WTC11 (cell line): ENCODE measurements at regions not wholly inside any gene's neighbourhood (a gene's known extent, or its start where the extent isn't known, plus 50 kb on each side); places are given as distances from the start of the nearest gene placed in this dataset.

ENCODE experiments used
- ATAC-seq: fragments of 200-7000 bp; cut with Tn5 transposase; 2 replicates; pipeline ENCODE4 v1.10.0; 2021; ENCODE audit warnings: mild to moderate bottlenecking, moderate library complexity
- CTCF ChIA-PET: fragments of 300-600 bp; sonication (Branson Sonifier 250); formaldehyde crosslinking; loops from one replicate; lab custom pipeline; 2021; ENCODE audit warnings: antibody characterized with exemption; lab: Charles Lee
- POLR2A ChIA-PET: fragments of 350-600 bp; sonication (Branson Sonifier 250); formaldehyde crosslinking; loops from one replicate; lab custom pipeline; 2021; ENCODE audit warnings: antibody characterized with exemption; lab: Charles Lee
- DNase-seq: peaks from one replicate; pipeline ENCODE4 v3.0.0; 2021; ENCODE audit warnings: low spot score
- H3K27ac Mint-ChIP-seq: 2 replicates; pipeline ENCODE4 v1.8.0; 2021; ENCODE audit warnings: mixed read lengths
- H3K27me3 Mint-ChIP-seq: 2 replicates; pipeline ENCODE4 v1.8.0; 2021; ENCODE audit warnings: low read depth, mild to moderate bottlenecking, moderate library complexity, mixed read lengths
- H3K36me3 Mint-ChIP-seq: 2 replicates; pipeline ENCODE4 v1.8.0; 2021; ENCODE audit warnings: mixed read lengths
- H3K4me1 Mint-ChIP-seq: 2 replicates; pipeline ENCODE4 v1.8.0; 2022; ENCODE audit warnings: mixed read lengths
- H3K4me3 Mint-ChIP-seq: 2 replicates; pipeline ENCODE4 v1.8.0; 2021; ENCODE audit warnings: mild to moderate bottlenecking, moderate library complexity, mixed read lengths
- H3K9me3 Mint-ChIP-seq: 2 replicates; pipeline ENCODE4 v1.8.0; 2021; ENCODE audit warnings: mixed read lengths
- E2F4 ChIP-seq: sonication (generic); formaldehyde crosslinking; IDR thresholded peaks from 2 replicates; pipeline ENCODE4 v1.8.1; 2022; ENCODE audit warnings: low read depth, mild to moderate bottlenecking, moderate library complexity, missing genetic modification reagents, borderline replicate concordance
- E2F5 ChIP-seq: sonication (generic); formaldehyde crosslinking; IDR thresholded peaks from 2 replicates; pipeline ENCODE4 v1.8.1; 2022; ENCODE audit warnings: mild to moderate bottlenecking, moderate library complexity, missing genetic modification reagents
- FOXP4 ChIP-seq: sonication (generic); formaldehyde crosslinking; IDR thresholded peaks from 2 replicates; pipeline ENCODE4 v1.8.0; 2022; ENCODE audit warnings: mild to moderate bottlenecking, missing genetic modification reagents
- GRHL2 ChIP-seq: fragments of 250-450 bp; sonication (Bioruptor Pico); IDR thresholded peaks from 2 replicates; pipeline ENCODE4 v1.8.0; 2022; ENCODE audit warnings: mild to moderate bottlenecking, moderate library complexity; ENCODE audit not compliant: insufficient replicate concordance, severe bottlenecking
- JUN ChIP-seq: sonication (generic); formaldehyde crosslinking; IDR thresholded peaks from 2 replicates; pipeline ENCODE4 v1.8.0; 2023; ENCODE audit warnings: mild to moderate bottlenecking, missing genetic modification reagents
- KAT7 ChIP-seq: sonication (generic); formaldehyde crosslinking; IDR thresholded peaks from 2 replicates; pipeline ENCODE4 v1.8.1; 2023; ENCODE audit warnings: missing genetic modification reagents, mild to moderate bottlenecking, borderline replicate concordance
- MYBL2 ChIP-seq: sonication (generic); formaldehyde crosslinking; IDR thresholded peaks from 2 replicates; pipeline ENCODE4 v1.8.1; 2023; ENCODE audit warnings: mild to moderate bottlenecking, moderate library complexity, missing genetic modification reagents
- NFE2L1 ChIP-seq: sonication (generic); formaldehyde crosslinking; IDR thresholded peaks from 2 replicates; pipeline ENCODE4 v1.8.1; 2023; ENCODE audit warnings: missing genetic modification reagents
- NR1H2 ChIP-seq: sonication (generic); formaldehyde crosslinking; IDR thresholded peaks from 2 replicates; pipeline ENCODE4 v1.9.0; 2021; ENCODE audit warnings: mild to moderate bottlenecking, moderate library complexity, missing genetic modification reagents
- OVOL2 ChIP-seq: fragments of 250-450 bp; sonication (Bioruptor Pico); IDR thresholded peaks from 2 replicates; pipeline ENCODE4 v1.9.0; 2021; ENCODE audit warnings: mild to moderate bottlenecking, borderline replicate concordance
- SMAD3 ChIP-seq: sonication (generic); formaldehyde crosslinking; IDR thresholded peaks from 2 replicates; pipeline ENCODE4 v1.8.0; 2022; ENCODE audit warnings: missing genetic modification reagents, mild to moderate bottlenecking, borderline replicate concordance
- SMAD4 ChIP-seq: sonication (generic); formaldehyde crosslinking; IDR thresholded peaks from 2 replicates; pipeline ENCODE4 v1.8.0; 2022; ENCODE audit warnings: mild to moderate bottlenecking, missing genetic modification reagents
- TEAD4 ChIP-seq: sonication (generic); formaldehyde crosslinking; IDR thresholded peaks from 2 replicates; pipeline ENCODE4 v1.8.0; 2022; ENCODE audit warnings: mild to moderate bottlenecking, missing genetic modification reagents
- ZBTB21 ChIP-seq: sonication (generic); formaldehyde crosslinking; IDR thresholded peaks from 2 replicates; pipeline ENCODE4 v1.8.1; 2023; ENCODE audit warnings: mild to moderate bottlenecking, missing genetic modification reagents, borderline replicate concordance
- ZNF121 ChIP-seq: sonication (generic); formaldehyde crosslinking; IDR thresholded peaks from 2 replicates; pipeline ENCODE4 v1.8.0; 2023; ENCODE audit warnings: missing genetic modification reagents
- ZNF263 ChIP-seq: sonication (generic); formaldehyde crosslinking; IDR thresholded peaks from 2 replicates; pipeline ENCODE4 v1.8.1; 2022; ENCODE audit warnings: low read depth, mild to moderate bottlenecking, moderate library complexity, missing genetic modification reagents
- ZNF281 ChIP-seq: sonication (generic); formaldehyde crosslinking; IDR thresholded peaks from 2 replicates; pipeline ENCODE4 v1.8.0; 2023; ENCODE audit warnings: mild to moderate bottlenecking, missing genetic modification reagents
- ZNF317 ChIP-seq: sonication (generic); formaldehyde crosslinking; IDR thresholded peaks from 2 replicates; pipeline ENCODE4 v1.8.1; 2023; ENCODE audit warnings: low read depth, mild to moderate bottlenecking, moderate library complexity, missing genetic modification reagents, borderline replicate concordance
- ZNF416 ChIP-seq: fragments of 250-450 bp; sonication (Bioruptor Pico); IDR thresholded peaks from 2 replicates; pipeline ENCODE4 v1.9.0; 2021; ENCODE audit warnings: mild to moderate bottlenecking, inconsistent platforms
- ZNF671 ChIP-seq: fragments of 250-450 bp; sonication (Bioruptor Pico); IDR thresholded peaks from 2 replicates; pipeline ENCODE4 v1.8.0; 2021; ENCODE audit warnings: mild to moderate bottlenecking
- TF ChIP-seq, protein P1 (sequence below): sonication (generic); formaldehyde crosslinking; IDR thresholded peaks from 2 replicates; pipeline ENCODE4 v1.8.0; 2022; ENCODE audit warnings: missing genetic modification reagents
- TF ChIP-seq, protein P2 (sequence below): sonication (generic); formaldehyde crosslinking; IDR thresholded peaks from 2 replicates; pipeline ENCODE4 v1.8.1; 2023; ENCODE audit warnings: mild to moderate bottlenecking, missing genetic modification reagents, moderate library complexity

DNA sequence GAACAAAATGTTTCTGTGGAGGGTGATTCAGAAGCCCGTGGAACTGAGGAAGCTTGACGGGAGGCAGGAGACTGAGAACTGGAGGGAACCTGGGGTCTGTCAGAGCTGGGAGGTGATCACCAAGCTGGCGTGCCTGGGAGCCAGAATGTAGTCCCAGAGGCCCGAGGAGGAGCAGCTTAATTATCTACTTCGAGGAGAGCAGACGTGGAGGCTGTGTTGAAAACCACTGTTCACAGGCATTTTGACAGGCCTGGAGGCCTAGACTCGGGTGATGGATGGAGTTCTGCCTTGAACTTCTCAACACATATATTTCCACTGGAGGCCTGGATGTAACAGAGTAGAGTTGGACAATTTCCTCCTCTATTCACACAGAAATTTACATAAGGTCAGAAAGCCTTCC, 177.7 kb upstream of the SALL1 start (continued):
- no peak for TF ChIP-seq TEAD4 (CRISPR knock-in tag)
- TF ChIP-seq ZNF281 (CRISPR knock-in tag) = no peak
- no peak for TF ChIP-seq ZNF317 (CRISPR knock-in tag)
- TF ChIP-seq, protein P1, sequence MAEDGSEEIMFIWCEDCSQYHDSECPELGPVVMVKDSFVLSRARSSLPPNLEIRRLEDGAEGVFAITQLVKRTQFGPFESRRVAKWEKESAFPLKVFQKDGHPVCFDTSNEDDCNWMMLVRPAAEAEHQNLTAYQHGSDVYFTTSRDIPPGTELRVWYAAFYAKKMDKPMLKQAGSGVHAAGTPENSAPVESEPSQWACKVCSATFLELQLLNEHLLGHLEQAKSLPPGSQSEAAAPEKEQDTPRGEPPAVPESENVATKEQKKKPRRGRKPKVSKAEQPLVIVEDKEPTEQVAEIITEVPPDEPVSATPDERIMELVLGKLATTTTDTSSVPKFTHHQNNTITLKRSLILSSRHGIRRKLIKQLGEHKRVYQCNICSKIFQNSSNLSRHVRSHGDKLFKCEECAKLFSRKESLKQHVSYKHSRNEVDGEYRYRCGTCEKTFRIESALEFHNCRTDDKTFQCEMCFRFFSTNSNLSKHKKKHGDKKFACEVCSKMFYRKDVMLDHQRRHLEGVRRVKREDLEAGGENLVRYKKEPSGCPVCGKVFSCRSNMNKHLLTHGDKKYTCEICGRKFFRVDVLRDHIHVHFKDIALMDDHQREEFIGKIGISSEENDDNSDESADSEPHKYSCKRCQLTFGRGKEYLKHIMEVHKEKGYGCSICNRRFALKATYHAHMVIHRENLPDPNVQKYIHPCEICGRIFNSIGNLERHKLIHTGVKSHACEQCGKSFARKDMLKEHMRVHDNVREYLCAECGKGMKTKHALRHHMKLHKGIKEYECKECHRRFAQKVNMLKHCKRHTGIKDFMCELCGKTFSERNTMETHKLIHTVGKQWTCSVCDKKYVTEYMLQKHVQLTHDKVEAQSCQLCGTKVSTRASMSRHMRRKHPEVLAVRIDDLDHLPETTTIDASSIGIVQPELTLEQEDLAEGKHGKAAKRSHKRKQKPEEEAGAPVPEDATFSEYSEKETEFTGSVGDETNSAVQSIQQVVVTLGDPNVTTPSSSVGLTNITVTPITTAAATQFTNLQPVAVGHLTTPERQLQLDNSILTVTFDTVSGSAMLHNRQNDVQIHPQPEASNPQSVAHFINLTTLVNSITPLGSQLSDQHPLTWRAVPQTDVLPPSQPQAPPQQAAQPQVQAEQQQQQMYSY (CRISPR knock-in tag) = no peak
- TF ChIP-seq, all 79 proteins: peak for 0

GRCh38 chr16:51327001-51327400, 175.9 kb upstream of the SALL1 start:
- no peak for TF ChIP-seq NR1H2 (CRISPR knock-in tag)
- no peak for TF ChIP-seq E2F4
- POLR2A ChIA-PET = no interaction called here
- no peak for DNase-seq
- H3K4me3 Mint-ChIP-seq = no peak overlapping the region
- peaks cover 29% of the 10 kb centered on the region for H3K36me3 Mint-ChIP-seq
- peaks cover 28% of the 10 kb centered on the region for H3K9me3 Mint-ChIP-seq
- ATAC-seq = no peak
- no peaks in the 10 kb centered on the region for H3K4me1 Mint-ChIP-seq
- H3K27ac Mint-ChIP-seq = no peak overlapping the region
- H3K27me3 Mint-ChIP-seq = peaks cover 10% of the 10 kb centered on the region; the same call in 1 of the 2 replicates
- CTCF ChIA-PET = no interaction called here

DNA sequence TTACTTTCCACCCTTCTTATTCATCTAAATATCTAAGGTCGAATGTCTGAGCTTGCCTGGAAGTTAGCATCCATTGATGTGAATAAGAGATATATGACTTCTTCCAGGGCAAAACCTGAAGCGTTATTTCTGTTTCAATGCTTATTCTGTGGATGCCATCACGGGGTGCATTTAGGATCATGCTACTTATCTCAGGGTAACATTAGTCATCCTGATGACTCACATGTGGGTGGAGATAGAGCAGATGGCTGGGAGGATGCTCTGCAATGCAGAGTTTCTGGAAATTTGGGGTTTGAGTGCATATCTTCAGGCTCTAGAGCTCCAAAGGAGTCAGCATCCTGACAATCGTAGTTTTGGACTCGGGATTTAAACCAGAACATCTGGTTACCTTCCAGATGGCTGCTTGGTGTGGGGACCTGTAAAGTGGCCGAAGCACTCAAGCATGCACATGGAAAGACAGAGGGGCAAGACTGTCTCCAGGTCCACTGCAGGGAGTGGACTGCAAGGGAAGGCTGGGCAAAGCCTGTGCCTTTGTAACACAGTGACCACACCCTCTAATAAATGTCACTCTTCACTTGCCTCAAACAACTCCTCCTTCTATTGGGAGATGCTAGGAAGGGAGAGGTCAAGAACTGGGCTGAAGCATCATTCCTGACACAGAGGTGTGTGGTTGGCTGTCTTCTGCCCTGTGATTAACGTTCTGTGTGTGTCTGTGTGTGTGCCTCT, 175.2 kb upstream of the SALL1 start:
- Mint-ChIP-seq H3K9me3 (peaks cover 22% of the 10 kb centered on the region), H3K4me3 (no peak overlapping the region), H3K36me3 (peaks cover 24% of the 10 kb centered on the region), H3K27me3 (peaks cover 10% of the 10 kb centered on the region; the same call in 1 of the 2 replicates), H3K4me1 (no peaks in the 10 kb centered on the region), H3K27ac (no peak overlapping the region)
- ATAC-seq (no peak), DNase-seq (no peak)
- TF ChIP-seq JUN (CRISPR knock-in tag) = no peak
- no peak for TF ChIP-seq FOXP4 (CRISPR knock-in tag)
- no peak for TF ChIP-seq GRHL2 (CRISPR knock-in tag)
- no peak for TF ChIP-seq OVOL2 (CRISPR knock-in tag)
- TF ChIP-seq NFE2L1 = no peak
- TF ChIP-seq ZBTB21 (CRISPR knock-in tag) = no peak
- TF ChIP-seq ZNF121 = no peak
- TF ChIP-seq ZNF263 (CRISPR knock-in tag) = no peak
- no peak for TF ChIP-seq ZNF671 (CRISPR knock-in tag)
- TF ChIP-seq E2F5 (CRISPR knock-in tag) = no peak
- TF ChIP-seq, protein P2, sequence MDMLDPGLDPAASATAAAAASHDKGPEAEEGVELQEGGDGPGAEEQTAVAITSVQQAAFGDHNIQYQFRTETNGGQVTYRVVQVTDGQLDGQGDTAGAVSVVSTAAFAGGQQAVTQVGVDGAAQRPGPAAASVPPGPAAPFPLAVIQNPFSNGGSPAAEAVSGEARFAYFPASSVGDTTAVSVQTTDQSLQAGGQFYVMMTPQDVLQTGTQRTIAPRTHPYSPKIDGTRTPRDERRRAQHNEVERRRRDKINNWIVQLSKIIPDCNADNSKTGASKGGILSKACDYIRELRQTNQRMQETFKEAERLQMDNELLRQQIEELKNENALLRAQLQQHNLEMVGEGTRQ (CRISPR knock-in tag) = no peak
- no peak for TF ChIP-seq MYBL2 (CRISPR knock-in tag)
- TF ChIP-seq KAT7 = no peak
- no peak for TF ChIP-seq ZNF416 (CRISPR knock-in tag)
- no peak for TF ChIP-seq SMAD3
- TF ChIP-seq SMAD4 (CRISPR knock-in tag) = no peak
- POLR2A ChIA-PET = no interaction called here
- CTCF ChIA-PET = no interaction called here
